Caco-2 (cell line): ENCODE measurements at regions not wholly inside any gene's neighbourhood (a gene's known extent, or its start where the extent isn't known, plus 50 kb on each side); places are given as distances from the start of the nearest gene placed in this dataset.

Source experiments
- BruUV-seq: library from RNA; stranded (reverse); fragments of 400-500 nt; replicated peaks from 2 replicates; lab custom pipeline; 2021; lab: Mats Ljungman, UMichigan
- CTCF ChIA-PET: fragments of 300-600 bp; sonication (Branson Sonifier 250); formaldehyde crosslinking; loops from one replicate; lab custom pipeline; 2022; ENCODE audit warnings: antibody characterized with exemption; lab: Charles Lee
- POLR2A ChIA-PET: fragments of 300-600 bp; sonication (Branson Sonifier 250); formaldehyde crosslinking; loops from one replicate; lab custom pipeline; 2022; ENCODE audit warnings: antibody characterized with exemption; lab: Charles Lee
- DNase-seq, 2 experiments: peaks; one replicate each; pipeline versions ENCODE4 v3.0.0 to v3.0.0-alpha.2; 2020 to 2022
- H3K27me3 ChIP-seq: replicated peaks from 2 replicates; pipeline ENCODE4 v1.6.0; 2011; ENCODE audit warnings: low read length; ENCODE audit not compliant: control insufficient read depth, insufficient read depth
- H3K36me3 ChIP-seq: 2 replicates; pipeline ENCODE4 v1.5.1; 2011; ENCODE audit warnings: low read length; ENCODE audit not compliant: control insufficient read depth, insufficient read depth
- H3K4me1 ChIP-seq: fragments of 250-450 bp; sonication (Bioruptor Pico); 2 replicates; pipeline ENCODE4 v1.5.1; 2020; ENCODE audit warnings: mild to moderate bottlenecking
- H3K4me3 ChIP-seq: 2 replicates; pipeline ENCODE4 v1.5.1; 2011; ENCODE audit warnings: low read depth, mild to moderate bottlenecking, control low read depth, low read length
- H3K9me3 ChIP-seq: fragments of 250-450 bp; sonication (Bioruptor Pico); 2 replicates; pipeline ENCODE4 v1.5.1; 2020; ENCODE audit warnings: mild to moderate bottlenecking, moderate library complexity
- H3K27ac Mint-ChIP-seq: one replicate; pipeline ENCODE4 v1.8.0; 2022; ENCODE audit warnings: mixed read lengths; ENCODE audit not compliant: unreplicated experiment
- H3K27me3 Mint-ChIP-seq: one replicate; pipeline ENCODE4 v1.8.0; 2022; ENCODE audit warnings: mixed read lengths; ENCODE audit not compliant: insufficient read depth, unreplicated experiment
- H3K36me3 Mint-ChIP-seq: one replicate; pipeline ENCODE4 v1.8.0; 2022; ENCODE audit warnings: mild to moderate bottlenecking, mixed read lengths; ENCODE audit not compliant: insufficient read depth, unreplicated experiment
- H3K4me1 Mint-ChIP-seq: one replicate; pipeline ENCODE4 v1.8.0; 2022; ENCODE audit warnings: low read depth, mixed read lengths; ENCODE audit not compliant: unreplicated experiment
- H3K4me3 Mint-ChIP-seq: one replicate; pipeline ENCODE4 v1.8.0; 2022; ENCODE audit warnings: mild to moderate bottlenecking, moderate library complexity, mixed read lengths; ENCODE audit not compliant: unreplicated experiment
- H3K9me3 Mint-ChIP-seq: one replicate; pipeline ENCODE4 v1.8.0; 2022; ENCODE audit warnings: mixed read lengths; ENCODE audit not compliant: unreplicated experiment
- CTCF ChIP-seq, 2 experiments: fragments of 200-600 bp in 1 of 2; IDR thresholded peaks; 1 replicate in 1 of 2; 2 replicates in 1 of 2; pipeline versions ENCODE4 v1.5.1 to v1.8.0; 2011 to 2022; ENCODE audit warnings: antibody characterized with exemption in 1 of 2, control low read depth in 1 of 2, inconsistent platforms in 1 of 2, low read depth in 1 of 2, low read length in 1 of 2, mild to moderate bottlenecking in 1 of 2, moderate library complexity in 1 of 2; ENCODE audit not compliant: insufficient read depth in 1 of 2, severe bottlenecking in 1 of 2, unreplicated experiment in 1 of 2
- intact Hi-C: fragments of 100-400 bp; cut with micrococcal nuclease; formaldehyde crosslinking; loops from one replicate; pipeline ENCODE4 v1.10.0; 2022; ENCODE audit not compliant: unreplicated experiment

DNA sequence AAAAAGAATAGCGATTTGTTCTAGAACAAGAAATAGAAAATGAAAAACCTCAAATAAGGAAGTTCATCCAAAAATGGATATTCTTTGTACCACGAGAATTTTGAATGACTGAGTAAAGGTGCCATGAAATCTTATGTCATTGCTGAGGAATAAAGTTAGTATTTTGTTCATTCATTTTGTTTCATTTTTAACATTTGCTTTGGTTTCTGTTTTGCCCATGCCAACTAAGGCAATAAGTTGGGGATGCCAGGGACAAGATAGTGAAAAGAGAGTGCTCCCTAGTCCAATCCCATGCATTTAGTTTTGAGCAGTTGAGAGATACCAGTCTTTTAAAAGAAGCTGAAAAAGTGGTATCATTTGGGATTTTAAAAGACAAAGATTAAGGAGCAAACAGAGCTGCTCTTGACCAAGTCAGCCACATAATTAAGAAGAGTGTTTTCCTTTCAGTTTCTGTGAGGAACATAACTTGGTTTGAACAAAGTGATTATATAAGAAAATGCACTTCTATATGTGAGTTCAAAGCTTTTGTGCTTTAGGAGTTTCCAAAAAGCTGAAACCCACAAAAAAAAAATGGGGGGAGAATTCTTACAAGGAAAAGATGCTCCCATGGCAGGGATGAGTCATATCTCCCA lies 201.4 kb downstream of the PLOD2 start:
- intact Hi-C loops = no loop called here
- Mint-ChIP-seq H3K27ac (no peak overlapping the region), H3K4me3 (no peak overlapping the region), H3K27me3 (peaks cover 4% of the 10 kb centered on the region), H3K4me1 (no peaks in the 10 kb centered on the region), H3K36me3 (no peaks in the 10 kb centered on the region), H3K9me3 (no peaks in the 10 kb centered on the region)
- Histone ChIP-seq H3K27me3 (no peaks in the 10 kb centered on the region), H3K4me1 (no peaks in the 10 kb centered on the region), H3K9me3 (no peaks in the 10 kb centered on the region), H3K4me3 (no peak overlapping the region), H3K36me3 (no peaks in the 10 kb centered on the region)
- no peak for DNase-seq
- BruUV-seq = no TSS peak
- TF ChIP-seq CTCF (IDR thresholded peaks at IDR 0.05; ENCODE audit: insufficient read depth in 1 of 2, low read depth in 1 of 2, low read length in 1 of 2, severe bottlenecking in 1 of 2, unreplicated experiment in 1 of 2) = no peak
- POLR2A ChIA-PET = no interaction called here
- CTCF ChIA-PET = no interaction called here

GRCh38 chr3:145963111-145963510 lies 197.9 kb downstream of the PLOD2 start:
- no peak overlapping the region for H3K4me3 ChIP-seq

DNA sequence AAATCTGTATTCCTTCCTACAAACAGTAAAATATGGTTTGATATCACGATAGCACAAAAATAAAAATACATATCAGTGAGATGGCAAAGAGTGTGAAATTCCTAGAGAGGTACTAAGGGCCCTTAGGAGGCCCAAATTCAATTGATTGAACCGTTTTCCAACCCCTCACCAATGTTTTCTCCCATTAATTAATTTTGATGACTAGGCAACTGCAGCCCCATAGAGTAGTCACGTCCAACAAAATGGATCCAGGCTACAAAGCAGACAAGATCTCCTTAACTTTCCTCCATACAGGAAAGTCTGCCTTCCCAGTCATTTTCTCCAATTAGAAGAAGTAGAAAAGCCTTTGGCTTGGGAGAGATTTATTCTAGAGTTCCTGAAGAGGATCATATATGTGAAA lies 193.9 kb downstream of the PLOD2 start:
- Histone ChIP-seq H3K36me3 (no peaks in the 10 kb centered on the region), H3K9me3 (no peaks in the 10 kb centered on the region), H3K4me1 (no peaks in the 10 kb centered on the region), H3K27me3 (no peaks in the 10 kb centered on the region), H3K4me3 (no peak overlapping the region)
- BruUV-seq = no TSS peak
- no peak for DNase-seq
- CTCF ChIA-PET = no interaction called here
- Mint-ChIP-seq H3K27me3 (peaks cover 2% of the 10 kb centered on the region), H3K27ac (no peak overlapping the region), H3K4me3 (no peak overlapping the region), H3K9me3 (no peaks in the 10 kb centered on the region), H3K4me1 (no peaks in the 10 kb centered on the region), H3K36me3 (no peaks in the 10 kb centered on the region)
- TF ChIP-seq CTCF (IDR thresholded peaks at IDR 0.05; ENCODE audit: insufficient read depth in 1 of 2, low read depth in 1 of 2, low read length in 1 of 2, severe bottlenecking in 1 of 2, unreplicated experiment in 1 of 2) = no peak
- intact Hi-C loops = no loop called here
- POLR2A ChIA-PET = no interaction called here

More at GRCh38 chr3:145963111-145963510, 197.9 kb downstream of the PLOD2 start:
- DNase-seq = no peak
- Mint-ChIP-seq H3K4me3 (no peak overlapping the region), H3K27ac (no peak overlapping the region), H3K27me3 (peaks cover 6% of the 10 kb centered on the region), H3K4me1 (no peaks in the 10 kb centered on the region), H3K9me3 (no peaks in the 10 kb centered on the region), H3K36me3 (no peaks in the 10 kb centered on the region)
- intact Hi-C loops = no loop called here
- Histone ChIP-seq H3K9me3 (no peaks in the 10 kb centered on the region), H3K4me1 (no peaks in the 10 kb centered on the region), H3K27me3 (no peaks in the 10 kb centered on the region), H3K36me3 (no peaks in the 10 kb centered on the region)
- no peak for TF ChIP-seq CTCF (IDR thresholded peaks at IDR 0.05; ENCODE audit: insufficient read depth in 1 of 2, low read depth in 1 of 2, low read length in 1 of 2, severe bottlenecking in 1 of 2, unreplicated experiment in 1 of 2)
- POLR2A ChIA-PET = no interaction called here
- no TSS peak for BruUV-seq
- CTCF ChIA-PET = interaction anchor here (0.6 kb wide), 1 partner anchor 364 kb away, joined by 6 read pairs; no protein-coding TSS in a partner anchor
